ENCODE measurements at regions not wholly inside any gene's neighbourhood (a gene's known extent, or its start where the extent isn't known, plus 50 kb on each side); places are given as distances from the start of the nearest gene placed in this dataset.
"Not testable (repeated sequence)": the region's sequence is repeated elsewhere in the genome, so short reads cannot be mapped to it uniquely, and the experiment has no call there.

DNA sequence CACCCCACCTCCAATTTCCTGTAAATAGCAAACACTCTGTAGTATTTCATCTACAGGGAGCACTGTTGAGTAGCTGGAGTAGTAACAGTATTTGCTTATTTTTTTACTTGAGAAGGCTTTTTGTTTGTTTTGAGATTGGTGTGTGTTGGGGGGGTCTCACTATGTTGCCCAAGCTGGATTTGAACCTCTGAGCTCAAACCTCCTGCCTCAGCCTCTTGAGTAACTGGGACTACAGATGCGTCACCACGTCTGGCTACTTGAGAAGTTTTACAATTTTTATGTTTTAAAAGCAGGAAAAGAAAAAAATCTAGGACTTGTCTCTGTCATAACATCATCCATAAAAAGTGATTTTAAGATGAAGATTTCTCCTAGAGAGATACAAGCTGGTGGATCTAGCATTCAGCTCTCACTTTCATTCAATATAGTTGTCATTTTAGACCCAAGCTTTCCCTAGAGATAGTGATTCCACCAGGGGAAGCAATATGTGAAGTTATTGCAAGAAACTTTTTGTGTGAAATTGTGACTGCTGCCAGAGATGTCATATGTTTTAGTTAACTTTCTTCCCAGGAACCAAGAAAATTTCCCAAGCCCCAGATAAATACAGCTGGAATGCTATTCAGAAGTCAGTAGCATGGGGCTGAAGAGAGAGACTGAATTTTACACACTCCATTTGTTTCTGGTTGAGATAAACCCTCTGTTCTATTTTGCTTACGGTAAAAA lies 60.2 kb upstream of the MAP4K3 start:
- H3K9me3 ChIP-seq (replicated peaks in 1 of 11), result peaks cover 0 to 15% (median 9%) of the 10 kb centered on the region in 11 experiments; a peak in 9 of 22 replicates
- no peaks in the 10 kb centered on the region for H4K20me1 ChIP-seq
- H3K4me3 ChIP-seq, result no peak overlapping the region
- H3K27me3 ChIP-seq, result peaks cover 0 to 66% (median 0%) of the 10 kb centered on the region in 11 experiments; a peak in 4 of 22 replicates
- TF ChIP-seq Cebpa-rat (IDR thresholded peaks at IDR 0.05), result no peak
- no peak overlapping the region for H3K9ac ChIP-seq
- H3K36me3 ChIP-seq, result no peaks in the 10 kb centered on the region
- H3K4me1 ChIP-seq, result peaks cover 9 to 26% (median 14%) of the 10 kb centered on the region in 10 experiments
- H3K4me2 ChIP-seq, result no peak overlapping the region
- H3K27ac ChIP-seq, result no peak overlapping the region

DNA sequence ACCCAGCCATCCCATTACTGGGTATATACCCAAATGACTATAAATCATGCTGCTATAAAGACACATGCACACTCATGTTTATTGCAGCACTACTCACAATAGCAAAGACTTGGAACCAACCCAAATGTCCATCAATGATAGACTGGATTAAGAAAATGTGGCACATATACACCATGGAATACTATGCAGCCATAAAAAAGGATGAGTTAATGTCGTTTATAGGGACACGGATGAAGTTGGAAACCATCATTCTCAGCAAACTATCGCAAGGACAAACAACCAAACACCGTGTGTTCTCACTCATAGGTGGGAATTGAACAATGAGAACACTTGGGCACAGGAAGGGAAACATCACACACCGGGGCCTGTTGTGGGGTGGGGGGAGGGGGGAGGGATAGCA lies 61.1 kb upstream of the MAP4K3 start:
- H3K27me3 ChIP-seq, result peaks cover 0 to 75% (median 0%) of the 10 kb centered on the region in 11 experiments; a peak in 4 of 22 replicates
- peaks cover 0 to 15% (median 9%) of the 10 kb centered on the region in 11 experiments; a peak in 9 of 22 replicates for H3K9me3 ChIP-seq (replicated peaks in 1 of 11)
- not testable (repeated sequence) for H3K4me3 ChIP-seq, H3K36me3 ChIP-seq, H3K27ac ChIP-seq, H3K4me2 ChIP-seq, H3K9ac ChIP-seq, H4K20me1 ChIP-seq
- H3K4me1 ChIP-seq, result peaks cover 1 to 19% (median 6%) of the 10 kb centered on the region in 10 experiments; a peak in 18 of 20 replicates

DNA sequence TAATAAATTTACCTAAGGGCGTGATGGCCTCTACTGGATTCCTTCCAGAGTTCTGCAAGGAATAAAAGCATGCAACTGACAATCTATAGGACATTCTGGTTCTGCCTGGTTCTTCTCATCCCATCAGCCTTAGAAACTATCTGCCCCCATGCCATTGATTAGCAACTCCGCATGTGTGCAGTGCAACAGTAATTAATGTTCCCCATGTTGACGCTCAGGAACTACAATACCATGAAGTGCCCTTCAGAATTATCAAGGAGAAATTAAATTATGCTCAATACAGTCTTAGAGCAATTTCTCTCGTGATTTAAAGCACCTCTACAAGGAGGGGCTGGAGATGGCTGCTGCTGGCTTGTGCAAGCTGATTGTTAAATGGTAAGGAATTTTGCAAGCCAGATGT lies 61.7 kb upstream of the MAP4K3 start:
- H3K4me3 ChIP-seq, result no peak overlapping the region
- H3K36me3 ChIP-seq, result no peaks in the 10 kb centered on the region
- H3K27me3 ChIP-seq, result peaks cover 0 to 74% (median 0%) of the 10 kb centered on the region in 11 experiments; a peak in 4 of 22 replicates
- peaks cover 6 to 20% (median 12%) of the 10 kb centered on the region in 10 experiments for H3K4me1 ChIP-seq
- no peak overlapping the region for H3K4me2 ChIP-seq
- TF ChIP-seq Cebpa-rat (IDR thresholded peaks at IDR 0.05), result no peak
- H3K9me3 ChIP-seq (replicated peaks in 1 of 11), result peaks cover 0 to 15% (median 9%) of the 10 kb centered on the region in 11 experiments; a peak in 9 of 22 replicates
- no peak overlapping the region for H3K9ac ChIP-seq
- no peaks in the 10 kb centered on the region for H4K20me1 ChIP-seq
- H3K27ac ChIP-seq, result no peak overlapping the region

DNA sequence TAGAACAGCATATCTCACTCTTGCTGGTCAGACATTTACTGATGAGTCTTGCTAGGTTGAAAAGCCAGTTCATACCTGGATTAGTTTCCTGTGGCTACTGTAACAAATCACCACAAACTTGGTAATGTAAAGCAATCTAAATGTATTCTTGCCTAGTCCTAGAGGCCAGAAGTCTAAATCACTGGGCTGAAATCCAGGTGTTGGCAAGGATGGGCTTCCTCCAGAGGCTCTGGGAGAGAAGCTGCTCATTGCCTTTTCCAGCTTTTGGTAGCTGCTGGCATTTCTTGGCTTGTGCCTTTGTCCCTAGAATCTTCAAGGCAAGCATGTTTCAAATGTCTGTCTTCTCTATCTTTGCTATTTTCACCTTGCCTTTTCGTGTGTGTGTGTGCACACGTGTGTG lies 62.3 kb upstream of the MAP4K3 start:
- no peak overlapping the region for H3K4me3 ChIP-seq
- no peak overlapping the region for H3K4me2 ChIP-seq
- no peaks in the 10 kb centered on the region for H4K20me1 ChIP-seq
- TF ChIP-seq Cebpa-rat (IDR thresholded peaks at IDR 0.05), result no peak
- H3K36me3 ChIP-seq, result no peaks in the 10 kb centered on the region
- H3K9me3 ChIP-seq (replicated peaks in 1 of 11), result peaks cover 0 to 15% (median 9%) of the 10 kb centered on the region in 11 experiments; a peak in 9 of 22 replicates
- H3K9ac ChIP-seq, result no peak overlapping the region
- H3K27ac ChIP-seq, result no peak overlapping the region
- peaks cover 0 to 69% (median 0%) of the 10 kb centered on the region in 11 experiments; a peak in 4 of 22 replicates for H3K27me3 ChIP-seq
- H3K4me1 ChIP-seq, result peaks cover 12 to 23% (median 17%) of the 10 kb centered on the region in 10 experiments

DNA sequence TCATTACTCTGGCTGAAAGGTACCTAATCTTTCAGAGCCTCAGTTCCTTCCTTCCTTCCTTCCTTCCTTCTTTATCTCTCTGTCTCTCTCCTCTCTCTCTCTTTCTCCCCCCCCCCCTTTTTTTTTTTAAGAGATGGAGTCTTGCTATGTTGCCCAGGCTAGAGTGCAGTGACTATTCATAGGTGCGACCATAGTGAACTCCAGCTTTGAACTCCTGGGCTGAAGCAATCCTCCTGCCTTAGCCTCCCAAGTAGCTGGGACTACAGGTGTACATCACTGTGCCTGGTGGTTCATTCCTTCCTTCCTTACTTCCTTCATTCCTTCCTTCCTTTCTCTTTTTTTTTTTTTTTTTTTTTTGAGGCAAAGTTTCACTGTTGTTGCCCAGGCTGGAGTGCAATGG lies 64.3 kb upstream of the MAP4K3 start:
- H4K20me1 ChIP-seq, result no peaks in the 10 kb centered on the region

DNA sequence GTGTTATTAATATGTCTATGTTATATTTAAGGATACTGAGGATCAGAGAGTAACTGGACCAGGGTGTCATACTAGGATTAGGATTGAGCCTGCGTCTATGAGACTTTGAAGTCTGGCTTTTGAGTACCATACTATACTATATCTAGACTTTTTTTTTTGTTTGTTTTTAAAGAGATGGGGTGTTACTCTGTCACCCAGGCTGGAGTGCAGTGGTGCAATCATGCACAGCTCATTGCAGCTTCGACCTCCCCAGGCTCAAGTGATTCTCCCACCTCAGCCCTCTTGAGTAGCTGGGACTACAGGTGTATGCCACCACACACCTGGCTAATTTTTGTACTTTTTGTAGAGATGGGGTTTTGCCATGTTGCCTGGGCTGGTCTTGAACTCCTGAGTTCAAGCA lies 66.2 kb upstream of the MAP4K3 start:
- Histone ChIP-seq H3K9ac (no peak overlapping the region), H3K27me3 (peaks cover 0 to 46% (median 0%) of the 10 kb centered on the region in 11 experiments; a peak in 4 of 22 replicates), H3K9me3 (replicated peaks in 1 of 11) (peaks cover 0 to 15% (median 9%) of the 10 kb centered on the region in 11 experiments; a peak in 9 of 22 replicates), H3K27ac (no peak overlapping the region), H4K20me1 (no peaks in the 10 kb centered on the region), H3K4me3 (no peak overlapping the region), H3K36me3 (no peaks in the 10 kb centered on the region), H3K4me2 (peak overlapping the region in 10 of 11 experiments; percentile 25 to 92 (median 66); a peak in 9 of 22 replicates), H3K4me1 (peaks cover 17 to 23% (median 20%) of the 10 kb centered on the region in 10 experiments)
- TF ChIP-seq Cebpa-rat (IDR thresholded peaks at IDR 0.05), result no peak

More for the DNA sequence above, 64.3 kb upstream of the MAP4K3 start:
- no peak overlapping the region for H3K4me3 ChIP-seq
- peaks cover 17 to 23% (median 20%) of the 10 kb centered on the region in 10 experiments for H3K4me1 ChIP-seq
- H3K27me3 ChIP-seq, result peaks cover 0 to 59% (median 0%) of the 10 kb centered on the region in 11 experiments; a peak in 4 of 22 replicates
- peaks cover 0 to 15% (median 9%) of the 10 kb centered on the region in 11 experiments; a peak in 9 of 22 replicates for H3K9me3 ChIP-seq (replicated peaks in 1 of 11)
- no peak overlapping the region for H3K9ac ChIP-seq
- H3K27ac ChIP-seq, result no peak overlapping the region
- TF ChIP-seq Cebpa-rat (IDR thresholded peaks at IDR 0.05), result no peak
- no peak overlapping the region for H3K4me2 ChIP-seq
- H3K36me3 ChIP-seq, result no peaks in the 10 kb centered on the region

DNA sequence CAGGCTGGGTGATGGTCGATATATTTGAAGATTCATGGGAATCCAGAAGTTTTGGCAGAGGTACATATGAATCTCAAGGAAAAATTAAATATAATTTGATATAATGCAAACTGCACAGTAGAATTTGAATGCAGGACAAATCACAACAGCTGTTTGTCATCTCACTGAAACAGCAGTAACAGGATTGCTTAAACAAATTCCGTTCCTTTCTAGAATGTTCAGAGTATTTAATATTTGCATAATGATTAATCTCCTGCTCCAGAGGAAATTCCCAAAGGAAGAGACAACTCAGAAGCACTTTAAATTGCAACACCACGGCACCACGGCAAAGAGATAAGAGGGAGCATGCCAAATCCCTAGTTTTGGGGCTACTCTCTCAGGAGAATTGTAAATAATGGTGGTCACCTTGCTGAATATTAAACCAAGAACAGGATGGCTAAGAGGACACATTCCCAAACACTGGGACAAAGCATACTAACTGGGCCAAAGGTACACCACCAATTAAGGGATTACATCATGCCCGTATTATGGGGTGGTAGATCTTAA lies 67.8 kb upstream of the MAP4K3 start:
- peak overlapping the region in 1 of 11 experiments; percentile 61; a peak in 3 of 22 replicates for H3K27ac ChIP-seq
- H3K9me3 ChIP-seq (replicated peaks in 1 of 11), result peaks cover 0 to 15% (median 9%) of the 10 kb centered on the region in 11 experiments; a peak in 9 of 22 replicates
- no peaks in the 10 kb centered on the region for H4K20me1 ChIP-seq
- no peak for TF ChIP-seq Cebpa-rat (IDR thresholded peaks at IDR 0.05)
- no peaks in the 10 kb centered on the region for H3K36me3 ChIP-seq
- H3K4me2 ChIP-seq, result peak overlapping the region; percentile 62 to 92 (median 83)
- H3K27me3 ChIP-seq, result peaks cover 0 to 36% (median 0%) of the 10 kb centered on the region in 11 experiments; a peak in 4 of 22 replicates
- peaks cover 17 to 23% (median 20%) of the 10 kb centered on the region in 10 experiments for H3K4me1 ChIP-seq
- H3K4me3 ChIP-seq, result peak overlapping the region in 1 of 10 experiments; percentile 1; a peak in 1 of 20 replicates
- peak overlapping the region in 3 of 11 experiments; percentile 1 to 43 (median 19); a peak in 2 of 22 replicates for H3K9ac ChIP-seq

DNA sequence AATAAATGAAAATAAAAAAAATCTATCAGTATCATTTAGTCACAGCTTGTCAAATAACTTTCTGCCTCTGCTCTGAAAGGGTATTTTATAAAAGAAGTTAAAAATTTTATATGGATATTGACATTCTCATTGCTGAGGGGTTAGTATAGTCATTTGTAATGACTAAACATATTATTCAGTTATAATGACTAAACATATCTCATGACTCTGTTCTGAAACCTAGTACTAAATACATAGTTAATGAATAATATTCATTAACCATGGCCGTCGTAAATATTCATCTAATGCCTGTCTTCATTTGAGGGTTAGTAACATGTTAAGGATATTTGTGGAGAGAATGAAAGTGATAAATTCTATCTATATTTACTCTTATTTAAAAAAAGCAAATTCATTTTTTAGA lies 69.1 kb upstream of the MAP4K3 start:
- no peak overlapping the region for H3K9ac ChIP-seq
- peaks cover 0 to 7% (median 4%) of the 10 kb centered on the region in 11 experiments; a peak in 9 of 22 replicates for H3K9me3 ChIP-seq (replicated peaks in 1 of 11)
- H3K4me1 ChIP-seq, result peaks cover 17 to 23% (median 20%) of the 10 kb centered on the region in 10 experiments
- H3K27me3 ChIP-seq, result peaks cover 0 to 31% (median 0%) of the 10 kb centered on the region in 11 experiments; a peak in 4 of 22 replicates
- no peak overlapping the region for H3K27ac ChIP-seq
- no peak overlapping the region for H3K4me3 ChIP-seq
- TF ChIP-seq Cebpa-rat (IDR thresholded peaks at IDR 0.05), result no peak
- H4K20me1 ChIP-seq, result no peaks in the 10 kb centered on the region
- no peaks in the 10 kb centered on the region for H3K36me3 ChIP-seq
- no peak overlapping the region for H3K4me2 ChIP-seq

DNA sequence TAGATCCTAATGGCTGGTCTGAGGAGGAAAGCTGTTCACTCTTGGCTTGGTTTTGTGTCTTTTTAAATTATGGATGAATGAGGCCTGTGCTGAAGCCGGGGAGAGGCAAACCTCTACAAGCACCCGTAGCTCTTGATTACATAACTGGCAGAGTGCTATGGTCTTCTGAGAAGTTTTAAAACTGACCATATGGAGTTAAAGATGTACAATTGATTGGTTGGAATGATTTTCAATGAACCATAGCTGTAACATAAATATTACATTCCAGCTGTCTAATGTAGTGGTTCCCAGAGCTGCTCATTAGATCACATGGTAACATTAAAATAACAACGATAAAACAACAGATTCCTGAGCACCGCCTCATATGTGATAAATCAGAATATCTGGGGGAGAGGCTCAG lies 71.1 kb upstream of the MAP4K3 start:
- Histone ChIP-seq H4K20me1 (no peaks in the 10 kb centered on the region), H3K36me3 (no peaks in the 10 kb centered on the region), H3K4me1 (peaks cover 18 to 30% (median 21%) of the 10 kb centered on the region in 10 experiments), H3K4me3 (no peak overlapping the region), H3K4me2 (no peak overlapping the region), H3K9me3 (replicated peaks in 1 of 11) (no peaks in the 10 kb centered on the region), H3K27ac (no peak overlapping the region), H3K9ac (no peak overlapping the region), H3K27me3 (peaks cover 0 to 20% (median 0%) of the 10 kb centered on the region in 11 experiments; a peak in 4 of 22 replicates)
- TF ChIP-seq Cebpa-rat (IDR thresholded peaks at IDR 0.05), result no peak
